GM10266 (cell line): ENCODE measurements at regions not wholly inside any gene's neighbourhood (a gene's known extent, or its start where the extent isn't known, plus 50 kb on each side); places are given as distances from the start of the nearest gene placed in this dataset.

Experiments used
- DNase-seq: peaks from one replicate; pipeline ENCODE4 v3.0.0; 2012; ENCODE audit errors: extremely low spot score
- CTCF ChIP-seq: IDR thresholded peaks from 2 replicates; pipeline ENCODE4 v1.5.1; 2012; ENCODE audit warnings: mild to moderate bottlenecking, low read depth; ENCODE audit not compliant: control insufficient read depth, insufficient read depth; ENCODE audit errors: missing control alignments

DNA sequence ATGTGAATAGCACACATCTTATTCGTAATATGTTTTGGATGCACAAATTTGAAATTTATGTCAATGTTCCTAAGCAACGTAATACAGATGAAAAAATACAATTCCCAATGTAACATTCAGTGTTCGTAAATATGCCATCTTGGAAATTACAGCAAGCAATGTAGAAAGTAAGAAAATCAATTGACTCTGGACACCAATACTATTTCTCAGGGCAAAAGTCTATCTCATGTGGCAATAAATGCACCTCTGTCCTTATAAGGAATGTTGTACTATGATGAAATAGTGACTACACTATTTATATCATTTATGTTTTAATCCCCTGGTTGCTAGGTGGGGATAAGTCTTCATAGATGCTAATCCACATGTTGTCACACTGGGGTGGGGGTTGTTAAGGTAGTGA is 251.2 kb downstream of the GXYLT1 start:
- DNase-seq: no peak

GRCh38 chr12:41892302-41892701 is 252.4 kb downstream of the GXYLT1 start:
- DNase-seq: no peak
- no peak for TF ChIP-seq CTCF

More for the DNA sequence above, 251.2 kb downstream of the GXYLT1 start:
- TF ChIP-seq CTCF: no peak

DNA sequence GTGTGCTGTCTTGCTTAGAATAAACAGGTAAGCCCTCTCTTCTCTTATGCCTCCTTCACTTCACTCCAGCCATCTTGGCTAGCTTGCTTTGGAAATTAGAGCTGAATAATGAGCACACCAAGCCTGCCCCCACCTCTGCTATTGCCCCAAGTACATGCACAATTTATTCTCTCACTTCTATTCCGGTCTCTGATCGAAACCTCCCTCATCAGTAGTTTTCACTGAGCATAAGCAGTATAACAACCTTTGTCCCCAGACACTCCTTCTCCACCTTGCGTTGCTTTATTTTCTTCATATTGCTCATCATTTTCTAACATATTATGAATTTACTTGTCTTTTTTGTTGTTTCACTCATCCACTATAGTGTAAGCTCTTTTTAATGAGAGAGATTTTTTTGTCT is 253.4 kb downstream of the GXYLT1 start:
- no peak for DNase-seq
- TF ChIP-seq CTCF: no peak

DNA sequence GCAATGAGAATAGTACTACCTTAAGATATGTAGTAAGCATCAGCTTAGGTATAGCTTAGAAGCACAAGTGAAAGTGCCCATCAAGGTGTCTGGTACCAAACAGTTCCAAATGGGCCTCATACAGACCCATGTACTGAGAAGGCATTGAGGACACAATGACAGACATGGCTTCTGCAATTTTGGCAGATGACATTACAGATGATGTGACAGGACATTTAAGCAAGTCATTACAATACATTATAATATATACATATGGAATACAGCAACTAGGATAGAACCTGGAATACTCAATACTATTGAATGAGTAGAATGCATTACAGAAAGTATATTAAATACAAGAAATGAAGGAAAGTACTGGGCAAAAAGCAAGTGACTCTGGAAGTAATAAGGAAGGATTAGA is 256.4 kb downstream of the GXYLT1 start:
- DNase-seq: no peak
- TF ChIP-seq CTCF: no peak

- no peak for TF ChIP-seq CTCF
- DNase-seq: no peak
These were observed 262.5 kb downstream of the GXYLT1 start for GRCh38 chr12:41881891-41882805.

DNA sequence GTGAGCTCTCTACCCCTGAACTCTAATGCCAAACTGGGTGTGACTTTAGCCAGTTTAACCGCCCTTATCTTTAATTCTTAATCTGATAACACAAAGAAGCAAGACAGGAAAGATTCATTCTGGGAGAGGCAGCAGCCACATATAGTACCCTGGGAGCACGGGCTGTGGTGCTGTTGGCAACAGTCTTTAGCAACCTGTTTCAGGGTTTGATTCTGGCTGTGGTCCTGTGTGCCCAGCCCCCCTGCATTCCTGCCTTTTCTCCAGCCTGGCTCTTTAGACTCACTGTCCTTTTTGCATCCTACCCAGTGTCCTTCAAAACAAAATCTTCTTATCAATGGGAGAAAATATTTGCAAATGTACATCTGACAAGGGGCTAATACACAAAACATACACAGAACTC is 275.2 kb downstream of the GXYLT1 start:
- TF ChIP-seq CTCF: no peak
- DNase-seq: no peak

GRCh38 chr12:41866878-41867430 is 277.7 kb downstream of the GXYLT1 start:
- no peak for TF ChIP-seq CTCF
- DNase-seq: no peak
